Neural crest cell (in vitro differentiated cells): ENCODE measurements at regions not wholly inside any gene's neighbourhood (a gene's known extent, or its start where the extent isn't known, plus 50 kb on each side); places are given as distances from the start of the nearest gene placed in this dataset.

Experiments used
- DNase-seq: peaks from one replicate; pipeline ENCODE4 v3.0.0; 2021; ENCODE audit warnings: low read depth, mixed read lengths, low spot score
- H3K27ac Mint-ChIP-seq: one replicate; pipeline ENCODE4 v1.8.0; 2021; ENCODE audit warnings: mild to moderate bottlenecking, mixed read lengths; ENCODE audit not compliant: unreplicated experiment
- H3K27me3 Mint-ChIP-seq: 2 replicates; pipeline ENCODE4 v1.8.0; 2021; ENCODE audit warnings: low read depth, mild to moderate bottlenecking, mixed read lengths
- H3K36me3 Mint-ChIP-seq: 2 replicates; pipeline ENCODE4 v1.8.0; 2021; ENCODE audit warnings: low read depth, mild to moderate bottlenecking, mixed read lengths
- H3K4me1 Mint-ChIP-seq: 2 replicates; pipeline ENCODE4 v1.8.0; 2021; ENCODE audit warnings: mixed read lengths
- H3K4me3 Mint-ChIP-seq: one replicate; pipeline ENCODE4 v1.8.0; 2021; ENCODE audit warnings: mild to moderate bottlenecking, mixed read lengths
- H3K9me3 Mint-ChIP-seq: 2 replicates; pipeline ENCODE4 v1.8.0; 2021; ENCODE audit warnings: mixed read lengths
- CTCF ChIP-seq: fragments of 200-600 bp; sonication (generic); conservative IDR thresholded peaks from 2 replicates; pipeline ENCODE4 v1.5.0; 2021; ENCODE audit warnings: antibody characterized with exemption, mild to moderate bottlenecking

- no peaks in the 10 kb centered on the region for H3K36me3 Mint-ChIP-seq
- H3K27me3 Mint-ChIP-seq, result peaks cover 36% of the 10 kb centered on the region
Observed at GRCh38 chr9:115637661-115638060, 515.9 kb upstream of the PAPPA start.

GRCh38 chr9:115640887-115641286, 512.7 kb upstream of the PAPPA start:
- Mint-ChIP-seq H3K27ac (no peak overlapping the region), H3K4me3 (no peak overlapping the region), H3K27me3 (peaks cover 20% of the 10 kb centered on the region), H3K9me3 (peaks cover 2% of the 10 kb centered on the region), H3K4me1 (no peaks in the 10 kb centered on the region), H3K36me3 (no peaks in the 10 kb centered on the region)
- no peak for TF ChIP-seq CTCF
- DNase-seq, result no peak

More at GRCh38 chr9:115637661-115638060, 515.9 kb upstream of the PAPPA start:
- no peak for TF ChIP-seq CTCF
- H3K4me1 Mint-ChIP-seq, result no peaks in the 10 kb centered on the region
- H3K4me3 Mint-ChIP-seq, result no peak overlapping the region
- H3K27ac Mint-ChIP-seq, result no peak overlapping the region
- no peak for DNase-seq
- peaks cover 2% of the 10 kb centered on the region for H3K9me3 Mint-ChIP-seq

- H3K4me3 Mint-ChIP-seq, result no peak overlapping the region
- no peaks in the 10 kb centered on the region for H3K36me3 Mint-ChIP-seq
- no peak for DNase-seq
- H3K27ac Mint-ChIP-seq, result no peak overlapping the region
- H3K4me1 Mint-ChIP-seq, result no peaks in the 10 kb centered on the region
- no peak for TF ChIP-seq CTCF
- H3K9me3 Mint-ChIP-seq, result peaks cover 2% of the 10 kb centered on the region
- H3K27me3 Mint-ChIP-seq, result peaks cover 9% of the 10 kb centered on the region
Observed at GRCh38 chr9:115642285-115642684, 511.3 kb upstream of the PAPPA start.

GRCh38 chr9:115643948-115644727, 509.5 kb upstream of the PAPPA start:
- Mint-ChIP-seq H3K36me3 (no peaks in the 10 kb centered on the region), H3K27ac (no peak overlapping the region), H3K27me3 (no peaks in the 10 kb centered on the region)

GRCh38 chr9:115649991-115650472, 503.6 kb upstream of the PAPPA start:
- DNase-seq, result no peak
- Mint-ChIP-seq H3K9me3 (no peaks in the 10 kb centered on the region), H3K4me3 (no peak overlapping the region), H3K27ac (no peak overlapping the region), H3K27me3 (no peaks in the 10 kb centered on the region), H3K36me3 (no peaks in the 10 kb centered on the region), H3K4me1 (no peaks in the 10 kb centered on the region)
- no peak for TF ChIP-seq CTCF

More at GRCh38 chr9:115643948-115644727, 509.5 kb upstream of the PAPPA start:
- no peak for DNase-seq
- Mint-ChIP-seq H3K4me1 (no peaks in the 10 kb centered on the region), H3K9me3 (peaks cover 2% of the 10 kb centered on the region), H3K4me3 (no peak overlapping the region)
- no peak for TF ChIP-seq CTCF
